ENCODE measurements at regions not wholly inside any gene's neighbourhood (a gene's known extent, or its start where the extent isn't known, plus 50 kb on each side); places are given as distances from the start of the nearest gene placed in this dataset.

DNA sequence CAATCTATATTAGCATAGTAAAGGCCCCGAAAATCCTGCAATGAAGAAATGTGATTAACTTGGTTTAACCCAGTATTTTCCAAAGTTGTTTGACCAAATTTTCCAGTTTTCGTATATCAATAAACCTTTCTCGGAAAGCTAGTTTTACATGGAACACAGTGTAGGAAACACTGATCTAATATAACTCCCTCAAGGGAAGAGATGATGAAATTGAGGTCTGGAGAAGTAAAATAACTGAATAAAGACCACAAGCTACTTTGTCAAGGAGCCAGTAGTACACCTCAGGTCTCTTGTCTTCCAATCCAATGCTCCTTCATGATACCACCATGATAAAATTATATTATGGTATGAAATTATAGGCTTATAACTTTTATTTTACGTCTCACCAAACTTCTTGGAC, 118.1 kb upstream of the TARS1 start:
- Histone ChIP-seq H3K79me2 (ENCODE audit: low read length) (no peaks in the 10 kb centered on the region), H3F3A (ENCODE audit: low read length, unreplicated experiment) (no peaks in the 10 kb centered on the region), H3K27me3 (ENCODE audit: low read length) (no peaks in the 10 kb centered on the region), H3K9me3 (ENCODE audit: low read length) (no peaks in the 10 kb centered on the region), H3K27ac (ENCODE audit: low read length) (no peak overlapping the region), H3K36me3 (ENCODE audit: low read depth, low read length) (no peaks in the 10 kb centered on the region), H3K9me2 (replicated peaks; ENCODE audit: low read length) (no peaks in the 10 kb centered on the region), H3K4me3 (ENCODE audit: low read length) (no peak overlapping the region), H3K4me2 (ENCODE audit: low read length) (no peak overlapping the region), H2AFZ (ENCODE audit: low read length) (no peak overlapping the region), H4K20me1 (ENCODE audit: low read length) (no peaks in the 10 kb centered on the region), H3K9ac (ENCODE audit: low read length) (no peak overlapping the region), H3K4me1 (ENCODE audit: insufficient read depth, low read length) (peaks cover 19% of the 10 kb centered on the region)
- no TSS peak for BruUV-seq (replicated peaks)
- ATAC-seq (no peak), DNase-seq (no peak)
- no peak for TF ChIP-seq EZH2phosphoT487 (IDR thresholded peaks at IDR 0.05; ENCODE audit: borderline replicate concordance, low read length)
- TF ChIP-seq EZH2 (IDR thresholded peaks at IDR 0.05; ENCODE audit: low read length, unreplicated experiment) = no peak
- TF ChIP-seq, protein P1, sequence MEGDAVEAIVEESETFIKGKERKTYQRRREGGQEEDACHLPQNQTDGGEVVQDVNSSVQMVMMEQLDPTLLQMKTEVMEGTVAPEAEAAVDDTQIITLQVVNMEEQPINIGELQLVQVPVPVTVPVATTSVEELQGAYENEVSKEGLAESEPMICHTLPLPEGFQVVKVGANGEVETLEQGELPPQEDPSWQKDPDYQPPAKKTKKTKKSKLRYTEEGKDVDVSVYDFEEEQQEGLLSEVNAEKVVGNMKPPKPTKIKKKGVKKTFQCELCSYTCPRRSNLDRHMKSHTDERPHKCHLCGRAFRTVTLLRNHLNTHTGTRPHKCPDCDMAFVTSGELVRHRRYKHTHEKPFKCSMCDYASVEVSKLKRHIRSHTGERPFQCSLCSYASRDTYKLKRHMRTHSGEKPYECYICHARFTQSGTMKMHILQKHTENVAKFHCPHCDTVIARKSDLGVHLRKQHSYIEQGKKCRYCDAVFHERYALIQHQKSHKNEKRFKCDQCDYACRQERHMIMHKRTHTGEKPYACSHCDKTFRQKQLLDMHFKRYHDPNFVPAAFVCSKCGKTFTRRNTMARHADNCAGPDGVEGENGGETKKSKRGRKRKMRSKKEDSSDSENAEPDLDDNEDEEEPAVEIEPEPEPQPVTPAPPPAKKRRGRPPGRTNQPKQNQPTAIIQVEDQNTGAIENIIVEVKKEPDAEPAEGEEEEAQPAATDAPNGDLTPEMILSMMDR (conservative IDR thresholded peaks at IDR 0.05; ENCODE audit: low read depth, low read length) = no peak
- CTCF ChIA-PET = no interaction called here
- POLR2A ChIA-PET (ENCODE audit: unreplicated experiment) = no interaction called here
- intact Hi-C loops (cut with micrococcal nuclease) = no loop called here

GRCh38 chr5:33324667-33325307, 116.0 kb upstream of the TARS1 start:
- ChIA-PET CTCF (no interaction called here), POLR2A (ENCODE audit: unreplicated experiment) (no interaction called here)
- H3K9me3 ChIP-seq (ENCODE audit: low read length) = no peaks in the 10 kb centered on the region
- no TSS peak for BruUV-seq (replicated peaks)
- no peaks in the 10 kb centered on the region for H4K20me1 ChIP-seq (ENCODE audit: low read length)
- intact Hi-C loops (cut with micrococcal nuclease) = no loop called here
- H3K79me2 ChIP-seq (ENCODE audit: low read length) = no peaks in the 10 kb centered on the region
- H3K4me1 ChIP-seq (ENCODE audit: insufficient read depth, low read length) = peaks cover 13% of the 10 kb centered on the region
- H3K36me3 ChIP-seq (ENCODE audit: low read depth, low read length) = no peaks in the 10 kb centered on the region
- H3K27ac ChIP-seq (ENCODE audit: low read length) = no peak overlapping the region
- H3K27me3 ChIP-seq (ENCODE audit: low read length) = no peaks in the 10 kb centered on the region
- TF ChIP-seq EZH2 (IDR thresholded peaks at IDR 0.05; ENCODE audit: low read length, unreplicated experiment) (no peak), EZH2phosphoT487 (IDR thresholded peaks at IDR 0.05; ENCODE audit: borderline replicate concordance, low read length) (no peak)
- TF ChIP-seq, protein P1 (conservative IDR thresholded peaks at IDR 0.05; ENCODE audit: low read depth, low read length) = no peak
- H2AFZ ChIP-seq (ENCODE audit: low read length) = no peak overlapping the region
- no peaks in the 10 kb centered on the region for H3F3A ChIP-seq (ENCODE audit: low read length, unreplicated experiment)
- H3K9me2 ChIP-seq (replicated peaks; ENCODE audit: low read length) = no peaks in the 10 kb centered on the region
- no peak overlapping the region for H3K4me2 ChIP-seq (ENCODE audit: low read length)
- no peak overlapping the region for H3K9ac ChIP-seq (ENCODE audit: low read length)
- DNase-seq (no peak), ATAC-seq (no peak)
- H3K4me3 ChIP-seq (ENCODE audit: low read length) = no peak overlapping the region

GRCh38 chr5:33328818-33329217, 111.9 kb upstream of the TARS1 start:
- Histone ChIP-seq H2AFZ (ENCODE audit: low read length) (no peak overlapping the region), H3K27me3 (ENCODE audit: low read length) (no peaks in the 10 kb centered on the region), H3K9me2 (replicated peaks; ENCODE audit: low read length) (no peaks in the 10 kb centered on the region), H3K27ac (ENCODE audit: low read length) (no peak overlapping the region), H4K20me1 (ENCODE audit: low read length) (no peaks in the 10 kb centered on the region), H3K9me3 (ENCODE audit: low read length) (no peaks in the 10 kb centered on the region), H3F3A (ENCODE audit: low read length, unreplicated experiment) (no peaks in the 10 kb centered on the region), H3K79me2 (ENCODE audit: low read length) (no peaks in the 10 kb centered on the region), H3K4me3 (ENCODE audit: low read length) (no peak overlapping the region), H3K4me1 (ENCODE audit: insufficient read depth, low read length) (no peaks in the 10 kb centered on the region), H3K4me2 (ENCODE audit: low read length) (no peak overlapping the region), H3K9ac (ENCODE audit: low read length) (no peak overlapping the region), H3K36me3 (ENCODE audit: low read depth, low read length) (no peaks in the 10 kb centered on the region)
- ATAC-seq (no peak), DNase-seq (no peak)
- intact Hi-C loops (cut with micrococcal nuclease) = no loop called here
- ChIA-PET CTCF (no interaction called here), POLR2A (ENCODE audit: unreplicated experiment) (no interaction called here)
- TF ChIP-seq EZH2 (IDR thresholded peaks at IDR 0.05; ENCODE audit: low read length, unreplicated experiment) = no peak
- BruUV-seq (replicated peaks) = no TSS peak

All from PC-3 (cell line).